ENCODE measurements at regions not wholly inside any gene's neighbourhood (a gene's known extent, or its start where the extent isn't known, plus 50 kb on each side); places are given as distances from the start of the nearest gene placed in this dataset.

DNA sequence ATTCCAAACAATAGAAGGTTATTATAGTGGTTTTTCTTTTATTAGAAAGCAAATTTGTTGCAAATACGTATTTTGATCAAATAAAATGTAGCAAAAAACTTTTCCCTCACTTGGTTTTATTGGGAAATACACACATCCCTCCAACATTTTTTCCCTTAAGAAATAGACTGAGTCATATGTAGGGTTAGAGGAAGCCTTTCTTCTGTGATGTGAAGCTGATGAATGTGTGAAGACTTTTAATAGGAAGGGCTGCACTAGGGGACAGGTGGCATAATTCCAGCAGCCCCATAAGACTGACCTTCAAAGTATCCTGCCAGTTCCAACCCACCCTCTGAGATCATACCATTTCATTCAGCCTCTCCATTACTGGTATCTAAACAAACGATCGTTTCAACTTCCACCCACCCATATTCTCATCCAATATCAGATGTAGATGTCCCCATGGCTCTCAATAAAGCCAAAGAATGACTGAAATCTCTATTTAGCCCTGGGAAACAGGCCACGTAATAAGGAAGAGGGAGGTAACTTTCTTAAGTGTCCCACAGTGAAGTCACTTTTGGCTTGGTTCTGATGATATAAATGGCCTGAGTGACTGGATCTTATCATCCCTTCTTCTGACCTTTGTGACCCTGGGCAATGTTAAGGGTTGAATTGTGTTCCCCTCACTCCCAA lies 64.7 kb upstream of the LPAR1 start:
- TF ChIP-seq POLR2A (IDR thresholded peaks at IDR 0.05), result no peak
- TF ChIP-seq, protein P1, sequence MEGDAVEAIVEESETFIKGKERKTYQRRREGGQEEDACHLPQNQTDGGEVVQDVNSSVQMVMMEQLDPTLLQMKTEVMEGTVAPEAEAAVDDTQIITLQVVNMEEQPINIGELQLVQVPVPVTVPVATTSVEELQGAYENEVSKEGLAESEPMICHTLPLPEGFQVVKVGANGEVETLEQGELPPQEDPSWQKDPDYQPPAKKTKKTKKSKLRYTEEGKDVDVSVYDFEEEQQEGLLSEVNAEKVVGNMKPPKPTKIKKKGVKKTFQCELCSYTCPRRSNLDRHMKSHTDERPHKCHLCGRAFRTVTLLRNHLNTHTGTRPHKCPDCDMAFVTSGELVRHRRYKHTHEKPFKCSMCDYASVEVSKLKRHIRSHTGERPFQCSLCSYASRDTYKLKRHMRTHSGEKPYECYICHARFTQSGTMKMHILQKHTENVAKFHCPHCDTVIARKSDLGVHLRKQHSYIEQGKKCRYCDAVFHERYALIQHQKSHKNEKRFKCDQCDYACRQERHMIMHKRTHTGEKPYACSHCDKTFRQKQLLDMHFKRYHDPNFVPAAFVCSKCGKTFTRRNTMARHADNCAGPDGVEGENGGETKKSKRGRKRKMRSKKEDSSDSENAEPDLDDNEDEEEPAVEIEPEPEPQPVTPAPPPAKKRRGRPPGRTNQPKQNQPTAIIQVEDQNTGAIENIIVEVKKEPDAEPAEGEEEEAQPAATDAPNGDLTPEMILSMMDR (IDR thresholded peaks at IDR 0.05), result no peak
- H3K4me1 ChIP-seq, result no peaks in the 10 kb centered on the region
- intact Hi-C loops (cut with DNase I; ENCODE audit: low total_unique reads), result no loop called here

DNA sequence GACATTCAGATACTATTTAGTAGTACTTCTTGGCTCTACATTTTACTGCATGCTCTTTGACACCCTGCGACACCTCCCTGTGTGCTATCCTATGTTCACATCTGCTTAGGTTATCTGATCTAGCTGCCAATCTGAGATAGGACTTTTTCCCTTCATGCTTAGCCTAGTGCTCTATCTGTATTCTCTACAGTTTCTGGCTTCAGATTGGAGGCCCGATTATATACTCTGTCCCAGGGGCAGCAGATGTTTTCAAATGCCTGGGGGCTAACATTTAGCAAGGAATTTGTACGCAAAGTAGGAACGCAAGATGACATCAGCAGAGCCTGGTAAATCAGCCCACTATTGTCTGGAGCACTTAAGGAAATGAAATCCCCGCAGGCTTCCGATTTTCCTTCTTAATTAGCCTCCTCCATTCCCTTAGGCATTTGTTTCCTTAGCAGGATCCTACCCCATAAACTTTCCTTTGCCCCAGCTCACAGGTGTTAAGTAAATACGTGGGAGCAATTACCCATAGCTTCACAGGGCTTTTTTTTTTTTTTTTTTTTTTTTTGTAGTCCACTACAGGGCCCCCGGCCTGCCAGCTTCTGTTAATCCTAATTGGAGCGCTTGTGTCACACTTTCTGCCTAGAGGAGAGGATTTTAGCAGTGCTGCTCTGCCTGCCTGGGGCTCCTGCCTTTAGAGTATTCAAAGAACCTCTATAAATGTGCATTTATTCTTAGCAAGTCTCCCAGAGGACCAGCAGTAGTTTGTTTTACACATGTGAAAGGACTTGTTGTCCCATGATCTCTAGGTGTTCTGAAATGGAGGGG lies 61.1 kb upstream of the LPAR1 start:
- intact Hi-C loops (cut with DNase I; ENCODE audit: low total_unique reads), result no loop called here
- TF ChIP-seq, protein P1 (IDR thresholded peaks at IDR 0.05), result no peak
- no peak for TF ChIP-seq POLR2A (IDR thresholded peaks at IDR 0.05)

More for the DNA sequence above, 64.7 kb upstream of the LPAR1 start:
- Histone ChIP-seq H3K4me3 (no peak overlapping the region), H3K36me3 (no peaks in the 10 kb centered on the region), H3K27ac (no peak overlapping the region), H3K9me3 (no peaks in the 10 kb centered on the region), H3K27me3 (no peaks in the 10 kb centered on the region)
- no peak for DNase-seq

DNA sequence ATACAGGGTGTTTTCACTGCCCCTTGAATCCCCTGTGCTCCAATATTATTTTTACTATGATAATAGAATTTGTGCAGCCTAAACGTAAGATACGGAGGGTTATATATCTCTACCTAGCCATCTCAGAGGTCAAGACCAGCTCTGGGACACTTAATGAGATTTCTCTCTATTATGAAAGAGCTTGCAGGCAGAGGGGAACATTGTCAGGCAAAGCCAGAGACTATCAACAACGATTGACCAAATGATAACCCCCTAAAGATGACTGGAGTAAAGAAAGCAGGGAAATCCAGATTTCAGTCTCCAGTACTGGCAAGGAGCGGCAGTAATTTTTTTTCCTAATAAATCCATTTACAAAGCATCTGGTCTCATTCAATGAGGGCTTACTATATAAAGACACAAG lies 59.8 kb upstream of the LPAR1 start:
- Histone ChIP-seq H3K9me3 (no peaks in the 10 kb centered on the region), H3K36me3 (no peaks in the 10 kb centered on the region), H3K27me3 (no peaks in the 10 kb centered on the region), H3K4me3 (no peak overlapping the region), H3K4me1 (no peaks in the 10 kb centered on the region), H3K27ac (no peak overlapping the region)
- no peak for DNase-seq
- no peak for TF ChIP-seq POLR2A (IDR thresholded peaks at IDR 0.05)
- TF ChIP-seq, protein P1 (IDR thresholded peaks at IDR 0.05), result no peak
- intact Hi-C loops (cut with DNase I; ENCODE audit: low total_unique reads), result no loop called here

More for the DNA sequence above, 61.1 kb upstream of the LPAR1 start:
- no peaks in the 10 kb centered on the region for H3K36me3 ChIP-seq
- no peaks in the 10 kb centered on the region for H3K9me3 ChIP-seq
- no peak overlapping the region for H3K4me3 ChIP-seq
- H3K27me3 ChIP-seq, result no peaks in the 10 kb centered on the region
- no peak overlapping the region for H3K27ac ChIP-seq
- DNase-seq, result no peak
- H3K4me1 ChIP-seq, result no peaks in the 10 kb centered on the region

DNA sequence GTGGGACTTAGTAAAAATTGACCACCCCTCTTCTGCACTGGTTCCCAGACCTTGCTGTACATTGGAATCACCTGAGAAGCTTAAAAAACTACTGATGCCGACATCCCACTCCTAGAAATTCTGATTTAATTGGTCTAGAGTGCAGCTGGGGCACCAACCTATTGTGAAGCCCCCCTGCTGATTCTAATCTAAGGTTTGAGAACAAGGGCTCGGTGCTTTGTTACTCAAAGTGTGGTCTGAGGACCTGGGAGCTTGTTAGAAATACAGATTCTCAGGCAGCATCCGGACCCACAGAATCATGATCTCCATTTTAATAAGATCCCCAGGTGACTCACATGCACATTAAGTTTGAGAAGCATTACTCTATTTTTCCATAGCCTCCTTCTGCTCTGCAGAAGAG lies 57.8 kb upstream of the LPAR1 start:
- Histone ChIP-seq H3K4me1 (no peaks in the 10 kb centered on the region), H3K4me3 (no peak overlapping the region), H3K36me3 (no peaks in the 10 kb centered on the region), H3K27ac (no peak overlapping the region), H3K9me3 (no peaks in the 10 kb centered on the region), H3K27me3 (no peaks in the 10 kb centered on the region)
- DNase-seq, result no peak
- intact Hi-C loops (cut with DNase I; ENCODE audit: low total_unique reads), result no loop called here
- no peak for TF ChIP-seq POLR2A (IDR thresholded peaks at IDR 0.05)
- TF ChIP-seq, protein P1 (IDR thresholded peaks at IDR 0.05), result no peak

DNA sequence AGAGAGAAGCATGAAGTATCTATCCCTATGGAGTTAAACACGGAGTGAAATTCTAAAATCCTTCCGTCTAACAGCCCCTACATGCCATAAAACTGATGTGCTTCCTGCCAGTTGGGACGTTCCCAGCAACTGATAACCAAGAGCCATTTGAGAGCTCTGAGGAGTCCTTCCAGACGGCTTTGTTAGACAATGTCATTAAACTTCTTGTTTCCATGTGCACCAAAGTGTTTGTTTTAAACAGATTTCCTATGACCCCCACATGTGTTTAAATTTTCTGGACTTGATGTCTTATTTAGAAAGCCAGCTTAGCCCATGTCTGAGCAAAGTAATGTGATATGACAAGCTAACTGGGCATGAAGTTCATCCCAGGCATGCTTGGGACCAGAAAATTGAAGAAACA lies 57.2 kb upstream of the LPAR1 start:
- Histone ChIP-seq H3K4me3 (no peak overlapping the region), H3K4me1 (no peaks in the 10 kb centered on the region), H3K27ac (peak overlapping the region in 1 of 2 donors; percentile 24), H3K9me3 (no peaks in the 10 kb centered on the region), H3K36me3 (no peaks in the 10 kb centered on the region), H3K27me3 (no peaks in the 10 kb centered on the region)
- TF ChIP-seq, protein P1 (IDR thresholded peaks at IDR 0.05), result no peak
- no peak for TF ChIP-seq POLR2A (IDR thresholded peaks at IDR 0.05)
- intact Hi-C loops (cut with DNase I; ENCODE audit: low total_unique reads), result no loop called here
- DNase-seq, result peak in 1 of 2 donors; percentile 47

Measured in uterus (tissue), 3 donors.